SK-N-SH treated with all-trans-retinoic acid at 6 μM for 48 hours (cell line): ENCODE measurements at regions not wholly inside any gene's neighbourhood (a gene's known extent, or its start where the extent isn't known, plus 50 kb on each side); places are given as distances from the start of the nearest gene placed in this dataset.

ENCODE experiments used
- TSHZ2 ChIP-seq: fragments of 250-450 bp; sonication (Bioruptor Pico); IDR thresholded peaks from 2 replicates; pipeline ENCODE4 v1.5.0; 2020; ENCODE audit warnings: mild to moderate bottlenecking, moderate library complexity
- TF ChIP-seq, protein P1 (sequence below): fragments of 250-450 bp; sonication (Bioruptor Pico); IDR thresholded peaks from 2 replicates; pipeline ENCODE4 v1.8.0; 2020; ENCODE audit warnings: mild to moderate bottlenecking, moderate library complexity, borderline replicate concordance

DNA sequence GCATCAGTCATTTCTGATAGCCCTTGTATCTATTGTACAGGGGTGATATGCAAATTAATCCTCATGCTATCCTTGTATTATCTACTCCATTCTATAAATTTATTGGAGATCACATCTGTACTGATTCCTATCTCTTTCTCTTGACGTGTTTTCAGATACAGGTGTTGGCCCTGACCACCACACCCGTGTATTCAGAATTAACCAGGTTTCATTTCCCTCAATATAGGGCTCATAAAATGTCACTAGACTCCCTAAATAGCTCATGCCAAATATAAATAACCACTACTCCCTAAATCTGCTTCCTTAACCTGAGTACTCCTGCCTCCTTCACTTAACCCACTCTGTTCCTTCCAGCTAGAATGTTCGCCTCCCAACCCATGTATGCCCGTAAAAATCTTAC is 522.8 kb upstream of the KLF4 start:
- TF ChIP-seq, protein P1, sequence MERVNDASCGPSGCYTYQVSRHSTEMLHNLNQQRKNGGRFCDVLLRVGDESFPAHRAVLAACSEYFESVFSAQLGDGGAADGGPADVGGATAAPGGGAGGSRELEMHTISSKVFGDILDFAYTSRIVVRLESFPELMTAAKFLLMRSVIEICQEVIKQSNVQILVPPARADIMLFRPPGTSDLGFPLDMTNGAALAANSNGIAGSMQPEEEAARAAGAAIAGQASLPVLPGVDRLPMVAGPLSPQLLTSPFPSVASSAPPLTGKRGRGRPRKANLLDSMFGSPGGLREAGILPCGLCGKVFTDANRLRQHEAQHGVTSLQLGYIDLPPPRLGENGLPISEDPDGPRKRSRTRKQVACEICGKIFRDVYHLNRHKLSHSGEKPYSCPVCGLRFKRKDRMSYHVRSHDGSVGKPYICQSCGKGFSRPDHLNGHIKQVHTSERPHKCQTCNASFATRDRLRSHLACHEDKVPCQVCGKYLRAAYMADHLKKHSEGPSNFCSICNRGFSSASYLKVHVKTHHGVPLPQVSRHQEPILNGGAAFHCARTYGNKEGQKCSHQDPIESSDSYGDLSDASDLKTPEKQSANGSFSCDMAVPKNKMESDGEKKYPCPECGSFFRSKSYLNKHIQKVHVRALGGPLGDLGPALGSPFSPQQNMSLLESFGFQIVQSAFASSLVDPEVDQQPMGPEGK, result no peak
- no peak for TF ChIP-seq TSHZ2 (CRISPR knock-in tag)
